ENCODE measurements at regions not wholly inside any gene's neighbourhood (a gene's known extent, or its start where the extent isn't known, plus 50 kb on each side); places are given as distances from the start of the nearest gene placed in this dataset.
A peak's percentile ranks its signal among the peaks of the same experiment; 100 is the strongest.

DNA sequence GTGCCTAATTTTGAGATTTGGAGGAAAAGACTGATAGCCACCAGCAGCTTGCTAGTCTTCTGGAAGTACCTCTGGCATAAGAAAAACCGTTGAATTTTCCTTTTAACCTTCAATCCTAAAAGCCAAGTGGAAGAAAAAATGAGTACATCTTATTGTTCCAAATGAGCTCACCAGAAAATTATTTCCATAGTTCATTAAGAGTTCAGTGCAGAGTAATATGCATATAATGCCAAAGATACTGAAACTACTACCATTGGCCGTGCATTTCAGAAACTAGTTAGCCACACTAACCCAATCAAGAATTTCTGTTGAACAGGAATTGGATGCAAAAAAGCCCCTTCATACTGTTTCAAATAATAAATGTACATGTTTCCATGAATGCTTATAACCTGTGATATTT lies 607.9 kb downstream of the KCTD16 start:
- TF ChIP-seq, protein P1, sequence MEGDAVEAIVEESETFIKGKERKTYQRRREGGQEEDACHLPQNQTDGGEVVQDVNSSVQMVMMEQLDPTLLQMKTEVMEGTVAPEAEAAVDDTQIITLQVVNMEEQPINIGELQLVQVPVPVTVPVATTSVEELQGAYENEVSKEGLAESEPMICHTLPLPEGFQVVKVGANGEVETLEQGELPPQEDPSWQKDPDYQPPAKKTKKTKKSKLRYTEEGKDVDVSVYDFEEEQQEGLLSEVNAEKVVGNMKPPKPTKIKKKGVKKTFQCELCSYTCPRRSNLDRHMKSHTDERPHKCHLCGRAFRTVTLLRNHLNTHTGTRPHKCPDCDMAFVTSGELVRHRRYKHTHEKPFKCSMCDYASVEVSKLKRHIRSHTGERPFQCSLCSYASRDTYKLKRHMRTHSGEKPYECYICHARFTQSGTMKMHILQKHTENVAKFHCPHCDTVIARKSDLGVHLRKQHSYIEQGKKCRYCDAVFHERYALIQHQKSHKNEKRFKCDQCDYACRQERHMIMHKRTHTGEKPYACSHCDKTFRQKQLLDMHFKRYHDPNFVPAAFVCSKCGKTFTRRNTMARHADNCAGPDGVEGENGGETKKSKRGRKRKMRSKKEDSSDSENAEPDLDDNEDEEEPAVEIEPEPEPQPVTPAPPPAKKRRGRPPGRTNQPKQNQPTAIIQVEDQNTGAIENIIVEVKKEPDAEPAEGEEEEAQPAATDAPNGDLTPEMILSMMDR (IDR thresholded peaks at IDR 0.05) = no peak
- H3K4me3 Mint-ChIP-seq = no peak overlapping the region
- no peaks in the 10 kb centered on the region for H3K4me1 Mint-ChIP-seq
- H3K36me3 Mint-ChIP-seq (ENCODE audit: low read depth) = no peaks in the 10 kb centered on the region
- no peak overlapping the region for H3K27ac Mint-ChIP-seq
- no peak for DNase-seq
- H3K27me3 Mint-ChIP-seq (ENCODE audit: low read depth, poor library complexity) = peaks cover 3% of the 10 kb centered on the region
- H3K9me3 Mint-ChIP-seq = no peaks in the 10 kb centered on the region

DNA sequence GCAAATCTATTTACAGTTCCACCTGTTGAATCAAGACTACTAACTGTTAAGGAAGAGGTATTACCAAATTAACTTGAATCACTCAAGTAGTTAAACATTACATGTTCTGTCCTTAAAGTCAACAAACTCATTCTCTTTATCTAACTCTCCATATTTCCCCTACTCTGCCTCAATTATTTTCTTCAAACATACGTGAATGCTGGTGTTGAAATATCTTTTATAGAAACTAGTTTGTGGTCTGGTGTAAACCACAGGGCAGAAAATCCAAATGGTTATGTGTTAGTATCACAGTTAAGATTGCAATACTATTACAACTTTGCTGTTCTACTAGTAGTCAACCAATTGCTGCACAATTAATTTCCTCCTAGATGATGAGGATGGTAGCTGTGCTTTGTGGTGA lies 603.5 kb downstream of the KCTD16 start:
- H3K9me3 Mint-ChIP-seq = no peaks in the 10 kb centered on the region
- no peak overlapping the region for H3K4me3 Mint-ChIP-seq
- TF ChIP-seq, protein P1 (IDR thresholded peaks at IDR 0.05) = no peak
- no peaks in the 10 kb centered on the region for H3K4me1 Mint-ChIP-seq
- no peak overlapping the region for H3K27ac Mint-ChIP-seq
- DNase-seq = no peak
- H3K36me3 Mint-ChIP-seq (ENCODE audit: low read depth) = no peaks in the 10 kb centered on the region
- no peaks in the 10 kb centered on the region for H3K27me3 Mint-ChIP-seq (ENCODE audit: low read depth, poor library complexity)

- Mint-ChIP-seq H3K36me3 (ENCODE audit: low read depth) (no peaks in the 10 kb centered on the region), H3K27me3 (ENCODE audit: low read depth, poor library complexity) (no peaks in the 10 kb centered on the region), H3K4me3 (no peak overlapping the region), H3K4me1 (no peaks in the 10 kb centered on the region), H3K27ac (no peak overlapping the region), H3K9me3 (no peaks in the 10 kb centered on the region)
- TF ChIP-seq, protein P1 (IDR thresholded peaks at IDR 0.05) = no peak
- no peak for DNase-seq
Measured at GRCh38 chr5:144773628-144774027, 603.0 kb downstream of the KCTD16 start.

DNA sequence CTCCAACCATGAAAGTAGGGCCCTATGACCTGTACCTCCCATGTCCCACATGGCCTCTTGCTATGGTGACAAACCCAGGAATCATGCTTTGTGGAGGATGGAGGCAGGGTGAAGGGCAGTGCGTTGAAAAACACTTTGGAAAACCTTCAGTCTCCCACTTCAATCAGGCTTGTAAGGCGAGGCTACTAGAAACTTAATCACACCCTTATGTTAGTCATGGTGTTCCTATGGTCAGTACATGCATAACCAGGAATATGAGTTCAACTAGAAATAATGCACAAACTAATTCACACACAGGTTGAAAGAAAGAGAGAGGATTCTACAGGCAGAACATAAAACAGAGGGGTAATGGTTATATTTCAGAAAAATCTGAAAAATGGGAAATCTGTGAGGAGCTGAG lies 601.1 kb downstream of the KCTD16 start:
- Mint-ChIP-seq H3K27me3 (ENCODE audit: low read depth, poor library complexity) (peaks cover 3% of the 10 kb centered on the region), H3K4me1 (no peaks in the 10 kb centered on the region), H3K27ac (no peak overlapping the region), H3K9me3 (no peaks in the 10 kb centered on the region), H3K4me3 (no peak overlapping the region), H3K36me3 (ENCODE audit: low read depth) (no peaks in the 10 kb centered on the region)
- DNase-seq = no peak
- TF ChIP-seq, protein P1 (IDR thresholded peaks at IDR 0.05) = no peak

DNA sequence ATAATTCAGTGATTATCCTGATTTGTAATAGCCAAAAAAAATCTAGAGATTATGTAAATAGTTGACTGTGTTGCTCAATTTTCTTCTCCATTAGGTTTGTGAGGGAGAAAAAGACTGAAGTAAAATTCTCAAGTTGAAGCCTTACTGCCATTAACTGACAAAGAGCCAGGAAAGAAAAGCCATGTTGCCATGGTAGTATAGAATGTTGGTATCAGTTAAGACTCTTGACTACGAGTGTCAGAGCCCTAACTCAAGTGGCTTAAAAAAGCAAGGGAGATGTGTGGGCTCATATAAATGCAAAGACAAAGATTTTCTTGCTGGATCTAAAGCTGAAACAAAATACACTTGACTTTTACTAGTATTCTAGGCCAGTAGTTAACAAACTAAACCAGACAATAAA lies 571.7 kb downstream of the KCTD16 start:
- Mint-ChIP-seq H3K9me3 (peaks cover 25% of the 10 kb centered on the region), H3K36me3 (ENCODE audit: low read depth) (no peaks in the 10 kb centered on the region), H3K4me3 (no peak overlapping the region), H3K27me3 (ENCODE audit: low read depth, poor library complexity) (peaks cover 3% of the 10 kb centered on the region), H3K27ac (peak overlapping the region; percentile 46), H3K4me1 (peaks cover 12% of the 10 kb centered on the region)
- TF ChIP-seq, protein P1 (IDR thresholded peaks at IDR 0.05) = no peak
- no peak for DNase-seq

DNA sequence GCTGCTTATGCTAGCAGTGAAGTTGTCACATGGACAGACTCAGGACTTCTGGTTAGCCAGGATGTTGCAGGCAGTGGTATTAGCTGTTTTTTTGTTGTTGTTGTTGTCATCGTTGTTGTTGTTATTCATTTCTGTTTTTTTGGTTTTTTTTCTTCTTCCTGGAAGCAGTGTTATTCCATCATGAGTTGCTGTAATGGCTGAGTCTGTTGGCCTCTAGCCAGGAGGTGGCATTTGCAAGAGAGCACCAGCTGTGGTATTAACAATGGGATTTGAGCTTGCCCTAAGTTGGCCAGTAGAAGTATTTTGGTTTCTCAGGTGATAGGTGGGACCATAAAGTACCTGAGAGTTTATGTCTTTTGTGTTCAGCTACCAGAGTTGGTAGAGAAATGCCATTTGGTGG lies 561.1 kb downstream of the KCTD16 start:
- H3K36me3 Mint-ChIP-seq (ENCODE audit: low read depth) = no peaks in the 10 kb centered on the region
- TF ChIP-seq, protein P1 (IDR thresholded peaks at IDR 0.05) = no peak
- no peak overlapping the region for H3K27ac Mint-ChIP-seq
- no peak overlapping the region for H3K4me3 Mint-ChIP-seq
- H3K9me3 Mint-ChIP-seq = peaks cover 39% of the 10 kb centered on the region
- H3K4me1 Mint-ChIP-seq = no peaks in the 10 kb centered on the region
- H3K27me3 Mint-ChIP-seq (ENCODE audit: low read depth, poor library complexity) = no peaks in the 10 kb centered on the region
- no peak for DNase-seq
